ENCODE measurements at regions not wholly inside any gene's neighbourhood (a gene's known extent, or its start where the extent isn't known, plus 50 kb on each side); places are given as distances from the start of the nearest gene placed in this dataset.

- Histone ChIP-seq H3K36me3 (ENCODE audit: control insufficient read depth in 4 of 4, insufficient read depth in 3 of 4, low read depth in 1 of 4, low read length in 3 of 4) (no peaks in the 10 kb centered on the region), H3K4me1 (ENCODE audit: control insufficient read depth in 4 of 4, insufficient read depth in 4 of 4, low read length in 3 of 4) (no peaks in the 10 kb centered on the region), H3K9ac (ENCODE audit: low read depth in 1 of 2, low read length in 2 of 2) (no peak overlapping the region), H3K9me3 (ENCODE audit: control insufficient read depth in 4 of 4, low read length in 3 of 4) (no peaks in the 10 kb centered on the region), H3K27me3 (ENCODE audit: control insufficient read depth in 4 of 4, insufficient read depth in 4 of 4, low read length in 3 of 4) (no peaks in the 10 kb centered on the region), H3K4me3 (ENCODE audit: low read depth in 1 of 3, low read length in 3 of 3) (no peak overlapping the region), H3K27ac (ENCODE audit: low read depth in 1 of 2, low read length in 2 of 2) (no peak overlapping the region)
- 74% methylated on average over 3 of the region's 3 CpGs for WGBS
- TF ChIP-seq JUND (IDR thresholded peaks at IDR 0.05) (no peak), GABPA (IDR thresholded peaks at IDR 0.05 in 1 of 2, conservative IDR thresholded peaks at IDR 0.05 in 1 of 2) (no peak), FOXA2 (IDR thresholded peaks at IDR 0.05) (no peak), NR2F2 (IDR thresholded peaks at IDR 0.05) (no peak), MAX (IDR thresholded peaks at IDR 0.05) (no peak), TAF1 (conservative IDR thresholded peaks at IDR 0.05) (no peak)
- DNase-seq (ENCODE audit: low spot score) = no peak
Measured at GRCh38 chr13:57829496-57829895, 198.0 kb downstream of the PCDH17 start.

GRCh38 chr13:57832187-57832586, 200.6 kb downstream of the PCDH17 start:
- TF ChIP-seq JUND (IDR thresholded peaks at IDR 0.05) = no peak
- 90% methylated on average over 8 of the region's 8 CpGs for WGBS
- Histone ChIP-seq H3K9ac (ENCODE audit: low read depth in 1 of 2, low read length in 2 of 2) (no peak overlapping the region), H3K4me3 (ENCODE audit: low read depth in 1 of 3, low read length in 3 of 3) (no peak overlapping the region), H3K36me3 (ENCODE audit: control insufficient read depth in 4 of 4, insufficient read depth in 3 of 4, low read depth in 1 of 4, low read length in 3 of 4) (no peaks in the 10 kb centered on the region), H3K27me3 (ENCODE audit: control insufficient read depth in 4 of 4, insufficient read depth in 4 of 4, low read length in 3 of 4) (no peaks in the 10 kb centered on the region), H3K4me1 (ENCODE audit: control insufficient read depth in 4 of 4, insufficient read depth in 4 of 4, low read length in 3 of 4) (no peaks in the 10 kb centered on the region), H3K27ac (ENCODE audit: low read depth in 1 of 2, low read length in 2 of 2) (no peak overlapping the region), H3K9me3 (ENCODE audit: control insufficient read depth in 4 of 4, low read length in 3 of 4) (no peaks in the 10 kb centered on the region)
- no peak for DNase-seq (ENCODE audit: low spot score)

GRCh38 chr13:57837801-57838200, 206.3 kb downstream of the PCDH17 start:
- Histone ChIP-seq H3K4me1 (ENCODE audit: control insufficient read depth in 4 of 4, insufficient read depth in 4 of 4, low read length in 3 of 4) (no peaks in the 10 kb centered on the region), H3K9me3 (ENCODE audit: control insufficient read depth in 4 of 4, low read length in 3 of 4) (no peaks in the 10 kb centered on the region), H3K36me3 (ENCODE audit: control insufficient read depth in 4 of 4, insufficient read depth in 3 of 4, low read depth in 1 of 4, low read length in 3 of 4) (no peaks in the 10 kb centered on the region), H3K4me3 (ENCODE audit: low read depth in 1 of 3, low read length in 3 of 3) (no peak overlapping the region), H3K27me3 (ENCODE audit: control insufficient read depth in 4 of 4, insufficient read depth in 4 of 4, low read length in 3 of 4) (peaks cover 0 to 2% (median 0%) of the 10 kb centered on the region in 4 donors), H3K27ac (ENCODE audit: low read depth in 1 of 2, low read length in 2 of 2) (no peak overlapping the region), H3K9ac (ENCODE audit: low read depth in 1 of 2, low read length in 2 of 2) (no peak overlapping the region)
- no peak for DNase-seq (ENCODE audit: low spot score)
- TF ChIP-seq FOXA2 (IDR thresholded peaks at IDR 0.05) = no peak
- no peak for TF ChIP-seq FOXA1 (IDR thresholded peaks at IDR 0.05)
- no peak for TF ChIP-seq RXRA (IDR thresholded peaks at IDR 0.05)
- TF ChIP-seq HNF4G (IDR thresholded peaks at IDR 0.05) = no peak
- TF ChIP-seq SP1 (IDR thresholded peaks at IDR 0.05) = no peak

GRCh38 chr13:57843521-57843920, 212.0 kb downstream of the PCDH17 start:
- H3K4me3 ChIP-seq (ENCODE audit: low read depth in 1 of 3, low read length in 3 of 3) = no peak overlapping the region
- peaks cover 0 to 2% (median 0%) of the 10 kb centered on the region in 4 donors for H3K27me3 ChIP-seq (ENCODE audit: control insufficient read depth in 4 of 4, insufficient read depth in 4 of 4, low read length in 3 of 4)
- H3K27ac ChIP-seq (ENCODE audit: low read depth in 1 of 2, low read length in 2 of 2) = no peak overlapping the region
- no peak overlapping the region for H3K9ac ChIP-seq (ENCODE audit: low read depth in 1 of 2, low read length in 2 of 2)
- 78% methylated on average over 1 of the region's 1 CpG for WGBS
- TF ChIP-seq JUND (IDR thresholded peaks at IDR 0.05) (no peak), CTCF (IDR thresholded peaks at IDR 0.05; ENCODE audit: low read depth, low read length, missing input control) (no peak), RXRA (IDR thresholded peaks at IDR 0.05) (no peak), MAX (IDR thresholded peaks at IDR 0.05) (no peak), SP1 (IDR thresholded peaks at IDR 0.05) (no peak), ATF3 (IDR thresholded peaks at IDR 0.05) (no peak), GABPA (IDR thresholded peaks at IDR 0.05 in 1 of 2, conservative IDR thresholded peaks at IDR 0.05 in 1 of 2) (no peak), REST (IDR thresholded peaks at IDR 0.05) (no peak)
- H3K36me3 ChIP-seq (ENCODE audit: control insufficient read depth in 4 of 4, insufficient read depth in 3 of 4, low read depth in 1 of 4, low read length in 3 of 4) = no peaks in the 10 kb centered on the region
- DNase-seq (ENCODE audit: low spot score) = no peak
- H3K4me1 ChIP-seq (ENCODE audit: control insufficient read depth in 4 of 4, insufficient read depth in 4 of 4, low read length in 3 of 4) = no peaks in the 10 kb centered on the region
- peaks cover 3 to 10% (median 5%) of the 10 kb centered on the region in 4 donors for H3K9me3 ChIP-seq (ENCODE audit: control insufficient read depth in 4 of 4, low read length in 3 of 4)
